Occipital lobe (tissue), 2 donors: ENCODE measurements at regions not wholly inside any gene's neighbourhood (a gene's known extent, or its start where the extent isn't known, plus 50 kb on each side); places are given as distances from the start of the nearest gene placed in this dataset. TPM values are rescaled to one million over a fixed set of nuclear protein-coding genes. Genes with fewer than 3 reads are reported as not detected.
"Not testable (repeated sequence)": the region's sequence is repeated elsewhere in the genome, so short reads cannot be mapped to it uniquely, and the experiment has no call there.

Source experiments
- DNase-seq: peaks from one replicate; lab custom pipeline; 2025; lab: John Stamatoyannopoulos, UW
- small RNA-seq: library from RNA; depleted of rRNA; stranded (forward); fragments of <200 nt; gene quantifications from one replicate; pipeline ENCODE3, GENCODE V24; 2014

GRCh38 chr4:187889651-187890050, 105.9 kb upstream of the ZFP42 start:
- no peak for DNase-seq

- no peak for DNase-seq
Observed at GRCh38 chr4:187893418-187893817, 102.2 kb upstream of the ZFP42 start.

- no peak for DNase-seq
Observed at GRCh38 chr4:187903106-187903505, 92.5 kb upstream of the ZFP42 start.

DNA sequence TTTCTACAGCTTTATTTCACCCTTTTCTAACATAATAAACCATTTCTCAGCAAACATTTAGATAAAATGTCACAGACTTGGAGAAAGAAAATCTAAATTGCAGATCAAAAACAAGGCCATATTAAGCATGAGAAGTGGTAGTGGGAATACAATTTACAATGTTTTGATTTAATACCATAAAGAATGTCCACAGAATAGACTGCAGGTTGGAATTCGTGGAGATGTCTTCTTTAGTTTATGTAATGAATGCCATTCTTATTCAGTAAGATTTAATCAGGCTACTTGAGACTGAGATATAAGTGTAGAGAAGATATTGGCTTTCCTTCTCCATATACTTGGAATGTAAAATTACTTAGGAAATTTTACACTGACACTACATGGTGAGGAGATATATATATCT, 91.9 kb upstream of the ZFP42 start:
- DNase-seq: no peak

DNA sequence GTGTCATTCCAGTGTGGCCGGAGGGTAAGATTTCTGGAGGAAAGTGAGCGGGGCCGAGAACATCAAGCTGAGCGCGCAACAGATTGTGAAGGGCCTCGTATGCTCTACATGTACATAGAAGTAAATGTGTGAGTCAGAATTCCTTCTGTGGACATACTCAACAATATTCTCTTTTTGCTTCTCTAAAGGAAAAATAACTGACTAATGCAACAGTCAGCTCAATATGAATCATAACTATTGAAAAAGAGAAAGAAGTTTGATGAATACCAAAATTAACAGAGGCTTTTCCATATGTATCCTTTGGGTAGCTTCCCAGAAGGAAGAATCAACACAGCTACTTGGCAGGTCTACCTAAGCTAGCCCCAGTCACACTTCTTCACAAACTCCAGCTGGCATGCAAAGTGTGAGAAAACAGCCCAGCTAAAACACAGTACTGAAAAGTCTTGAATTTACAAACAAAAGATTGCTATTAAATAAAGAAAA, 87.5 kb upstream of the ZFP42 start:
- DNase-seq: no peak

DNA sequence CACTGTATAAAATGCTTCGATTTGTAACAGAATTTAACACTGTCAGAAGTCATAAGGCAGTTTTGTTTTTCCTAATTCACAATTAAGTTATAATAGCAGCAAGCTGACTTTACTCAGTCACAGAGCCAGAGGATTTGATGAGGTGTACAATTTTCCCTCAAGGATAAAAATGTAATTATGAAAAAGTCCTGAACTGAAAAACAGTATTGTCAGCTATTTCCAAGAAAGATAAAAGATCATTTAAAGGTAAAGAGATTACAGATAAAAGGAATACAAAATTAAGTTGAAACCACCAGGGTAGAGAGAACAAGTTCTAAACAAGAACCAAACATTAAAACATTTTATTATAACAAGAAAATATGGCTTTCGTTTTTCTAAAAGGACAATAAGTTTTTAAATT, 86.8 kb upstream of the ZFP42 start:
- DNase-seq: no peak

DNA sequence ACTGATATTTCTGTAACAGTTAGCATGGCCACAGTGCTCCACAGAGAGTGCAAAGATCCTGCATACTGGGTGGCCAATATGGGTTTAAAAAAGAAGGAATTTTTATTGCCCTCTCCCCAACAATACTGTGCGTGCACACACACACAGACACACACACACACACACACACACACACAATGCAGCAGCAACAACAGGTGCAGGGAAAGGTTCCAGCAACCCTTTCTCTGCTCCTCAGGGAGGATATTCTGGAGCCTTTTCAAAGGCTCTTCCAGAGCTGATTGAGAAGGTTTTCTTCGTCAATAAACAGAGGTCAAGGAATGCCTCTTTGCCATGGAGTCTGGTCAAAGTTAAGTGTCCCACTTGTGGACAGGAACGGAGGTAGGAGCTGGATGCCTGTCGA, 84.8 kb upstream of the ZFP42 start:
- DNase-seq: no peak

- not testable (repeated sequence) for DNase-seq
Observed at GRCh38 chr4:187915406-187915805, 80.2 kb upstream of the ZFP42 start.

DNA sequence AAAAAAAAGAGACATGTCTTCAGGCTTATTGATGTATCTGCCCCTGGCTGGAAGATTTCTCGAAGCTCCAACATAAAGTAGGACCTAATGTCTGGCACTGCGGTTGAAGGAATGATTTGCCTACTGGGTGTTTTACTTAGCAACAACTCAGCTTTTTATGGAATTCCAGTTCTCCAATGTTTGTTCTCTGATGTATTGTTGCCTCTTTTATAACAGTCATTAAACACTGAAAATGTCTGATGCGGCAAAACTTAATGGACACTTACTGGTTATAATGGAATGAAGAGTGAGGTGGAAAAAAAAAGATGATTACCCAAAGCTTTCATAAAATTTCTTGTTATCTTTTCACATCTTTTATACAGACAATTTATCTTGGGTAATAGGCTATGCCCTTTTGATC, 75.6 kb upstream of the ZFP42 start:
- no peak for DNase-seq

- no peak for DNase-seq
Observed at GRCh38 chr4:187921946-187922623, 73.5 kb upstream of the ZFP42 start.

DNA sequence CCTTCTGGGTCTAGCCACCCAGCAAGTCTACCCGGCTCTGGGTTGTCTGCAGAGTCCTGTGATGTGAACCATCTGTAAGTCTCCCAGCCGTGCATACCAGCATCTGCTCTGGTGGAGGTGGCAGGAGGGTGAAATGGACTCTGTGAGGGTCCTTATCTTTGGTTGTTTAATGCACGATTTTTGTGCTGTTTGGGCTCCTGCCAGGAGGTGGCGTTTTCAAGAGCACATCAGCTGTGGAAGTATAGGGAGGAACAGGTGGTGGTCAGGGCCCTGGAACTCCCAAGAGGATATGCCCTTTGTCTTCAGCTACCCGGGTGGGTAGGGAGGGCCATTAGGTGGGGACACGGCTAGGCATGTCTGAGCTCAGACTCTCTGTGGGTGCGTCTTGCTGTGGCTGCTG, 66.5 kb upstream of the ZFP42 start:
- no peak for DNase-seq

DNA sequence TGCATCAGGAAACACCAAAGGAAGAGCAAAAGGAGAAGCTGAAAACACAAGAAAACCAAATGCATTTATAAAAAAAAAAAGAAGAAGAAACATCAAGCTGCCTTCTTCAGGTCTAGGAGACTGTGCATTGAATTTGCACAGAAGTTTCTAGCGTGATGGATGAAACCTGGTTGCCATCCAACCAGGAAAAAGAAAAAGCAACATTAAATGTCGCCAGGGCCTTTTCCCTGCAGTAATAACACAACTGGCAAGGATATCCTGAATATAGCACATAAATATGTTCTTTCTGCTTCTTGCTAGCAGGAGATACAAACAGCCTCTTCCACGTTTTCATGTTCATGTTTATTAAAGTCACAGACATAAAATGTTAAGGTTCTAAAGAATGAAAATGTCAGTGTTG, 60.8 kb upstream of the ZFP42 start:
- DNase-seq: no peak

DNA sequence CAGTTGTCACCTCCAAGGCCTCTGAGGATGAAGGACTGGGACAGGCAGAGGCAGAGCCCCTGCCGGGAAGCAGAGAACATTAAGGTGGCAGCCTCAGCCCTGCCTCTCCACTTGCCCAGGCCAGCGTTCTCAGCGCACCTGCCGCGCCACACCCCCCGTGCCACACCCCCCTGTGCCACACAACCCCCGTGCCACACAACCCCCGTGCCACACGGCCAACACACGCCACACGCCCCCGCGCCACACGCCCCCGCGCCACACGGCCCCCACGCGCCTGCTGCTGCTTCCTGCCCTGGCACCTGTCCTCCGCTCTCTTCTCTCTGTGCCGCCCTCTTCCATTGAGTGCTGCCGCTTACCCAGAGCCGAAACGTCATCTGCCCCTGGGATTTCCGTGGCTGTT, 58.0 kb upstream of the ZFP42 start:
- DNase-seq: no peak

DNA sequence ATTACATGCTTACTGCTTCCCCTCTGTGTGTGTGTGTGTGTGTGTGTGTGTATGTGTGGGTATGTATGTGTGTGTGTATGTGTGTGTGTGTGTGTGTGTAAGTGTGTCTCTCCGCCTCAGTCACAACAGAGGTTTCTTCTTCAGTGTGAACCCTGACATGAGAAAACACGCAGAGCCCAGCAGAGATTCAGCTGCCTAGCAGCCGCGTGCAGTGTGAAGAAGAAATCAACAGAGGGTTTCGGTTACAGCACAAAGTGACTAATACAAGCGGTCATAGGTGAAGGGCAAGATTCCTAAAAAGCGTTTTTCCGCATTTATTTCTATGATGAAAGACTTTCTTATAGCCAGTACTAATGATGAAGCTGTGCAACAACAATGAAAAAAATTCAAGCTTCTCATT, 55.3 kb upstream of the ZFP42 start:
- DNase-seq: no peak

GRCh38 chr4:187942968-187943367, 52.6 kb upstream of the ZFP42 start:
- DNase-seq: no peak

GRCh38 chr4:187944179-187944578, 51.4 kb upstream of the ZFP42 start:
- no peak for DNase-seq

Small RNAs in the stretch of these regions (small RNA-seq; reads per million reads assigned to genes)
- gene MRPS36P2: not detected
